ENCODE measurements at regions not wholly inside any gene's neighbourhood (a gene's known extent, or its start where the extent isn't known, plus 50 kb on each side); places are given as distances from the start of the nearest gene placed in this dataset.

- no peaks in the 10 kb centered on the region for H3K9me3 ChIP-seq (ENCODE audit: control insufficient read depth in 1 of 2, insufficient read depth in 1 of 2, low read length in 2 of 2)
- no peak overlapping the region for H3K27ac ChIP-seq (ENCODE audit: low read depth in 1 of 2, low read length in 2 of 2)
- H3K27me3 ChIP-seq (ENCODE audit: control insufficient read depth in 1 of 2, insufficient read depth in 2 of 2, low read length in 2 of 2), result no peaks in the 10 kb centered on the region
- no peaks in the 10 kb centered on the region for H3K4me1 Mint-ChIP-seq (ENCODE audit: low read depth)
- ATAC-seq (ENCODE audit: poor library complexity), result no peak
- H3K4me3 Mint-ChIP-seq, result no peak overlapping the region
- no peaks in the 10 kb centered on the region for H3K27me3 Mint-ChIP-seq
- no peaks in the 10 kb centered on the region for H3K36me3 Mint-ChIP-seq (ENCODE audit: low read depth)
- intact Hi-C loops (cut with DNase I, micrococcal nuclease), result no loop called here
- no peak overlapping the region for H3K4me3 ChIP-seq (ENCODE audit: low read length)
- no peak overlapping the region for H3K27ac Mint-ChIP-seq
- no peaks in the 10 kb centered on the region for H3K4me1 ChIP-seq (ENCODE audit: insufficient read depth, low read length)
- ChIA-PET POLR2A (no interaction called here), CTCF (no interaction called here)
- no peaks in the 10 kb centered on the region for H3K36me3 ChIP-seq (ENCODE audit: insufficient read depth, low read length)
- no peaks in the 10 kb centered on the region for H3K9me3 Mint-ChIP-seq
- TF ChIP-seq CTCF (IDR thresholded peaks at IDR 0.05), result no peak
- no peak for DNase-seq
These were observed 158.1 kb upstream of the TARS1 start for GRCh38 chr5:33282696-33283095.

GRCh38 chr5:33283243-33283642 is 157.5 kb upstream of the TARS1 start:
- no peaks in the 10 kb centered on the region for H3K4me1 Mint-ChIP-seq (ENCODE audit: low read depth)
- intact Hi-C loops (cut with DNase I, micrococcal nuclease), result no loop called here
- H3K27ac Mint-ChIP-seq, result no peak overlapping the region
- Histone ChIP-seq H3K27ac (ENCODE audit: low read depth in 1 of 2, low read length in 2 of 2) (no peak overlapping the region), H3K36me3 (ENCODE audit: insufficient read depth, low read length) (no peaks in the 10 kb centered on the region), H3K9me3 (ENCODE audit: control insufficient read depth in 1 of 2, insufficient read depth in 1 of 2, low read length in 2 of 2) (no peaks in the 10 kb centered on the region), H3K4me3 (ENCODE audit: low read length) (no peak overlapping the region), H3K27me3 (ENCODE audit: control insufficient read depth in 1 of 2, insufficient read depth in 2 of 2, low read length in 2 of 2) (no peaks in the 10 kb centered on the region), H3K4me1 (ENCODE audit: insufficient read depth, low read length) (no peaks in the 10 kb centered on the region)
- no peak for TF ChIP-seq CTCF (IDR thresholded peaks at IDR 0.05)
- H3K4me3 Mint-ChIP-seq, result no peak overlapping the region
- no peaks in the 10 kb centered on the region for H3K36me3 Mint-ChIP-seq (ENCODE audit: low read depth)
- no peak for ATAC-seq (ENCODE audit: poor library complexity)
- H3K27me3 Mint-ChIP-seq, result no peaks in the 10 kb centered on the region
- CTCF ChIA-PET, result no interaction called here
- DNase-seq, result no peak
- POLR2A ChIA-PET, result interaction anchor here (1.2 kb wide), 1 partner anchor 13 kb away, joined by 3 read pairs; no protein-coding TSS in a partner anchor
- H3K9me3 Mint-ChIP-seq, result no peaks in the 10 kb centered on the region

- H3K4me1 Mint-ChIP-seq (ENCODE audit: low read depth), result no peaks in the 10 kb centered on the region
- H3K4me3 ChIP-seq (ENCODE audit: low read length), result no peak overlapping the region
- H3K27ac ChIP-seq (ENCODE audit: low read depth in 1 of 2, low read length in 2 of 2), result no peak overlapping the region
- H3K36me3 Mint-ChIP-seq (ENCODE audit: low read depth), result no peaks in the 10 kb centered on the region
- H3K27me3 ChIP-seq (ENCODE audit: control insufficient read depth in 1 of 2, insufficient read depth in 2 of 2, low read length in 2 of 2), result no peaks in the 10 kb centered on the region
- ATAC-seq (ENCODE audit: poor library complexity), result no peak
- no peak overlapping the region for H3K4me3 Mint-ChIP-seq
- no peak for TF ChIP-seq CTCF (IDR thresholded peaks at IDR 0.05)
- H3K27me3 Mint-ChIP-seq, result no peaks in the 10 kb centered on the region
- no peaks in the 10 kb centered on the region for H3K9me3 Mint-ChIP-seq
- H3K36me3 ChIP-seq (ENCODE audit: insufficient read depth, low read length), result no peaks in the 10 kb centered on the region
- H3K27ac Mint-ChIP-seq, result no peak overlapping the region
- no peaks in the 10 kb centered on the region for H3K4me1 ChIP-seq (ENCODE audit: insufficient read depth, low read length)
- intact Hi-C loops (cut with DNase I, micrococcal nuclease), result no loop called here
- no peak for DNase-seq
- ChIA-PET POLR2A (no interaction called here), CTCF (no interaction called here)
- no peaks in the 10 kb centered on the region for H3K9me3 ChIP-seq (ENCODE audit: control insufficient read depth in 1 of 2, insufficient read depth in 1 of 2, low read length in 2 of 2)
These were observed 156.1 kb upstream of the TARS1 start for GRCh38 chr5:33284681-33285080.
